Astrocyte (in vitro differentiated cells and primary cell): ENCODE measurements at regions not wholly inside any gene's neighbourhood (a gene's known extent, or its start where the extent isn't known, plus 50 kb on each side); places are given as distances from the start of the nearest gene placed in this dataset.

ENCODE experiments used
- EZH2 ChIP-seq: IDR thresholded peaks from 2 replicates; pipeline ENCODE4 v1.6.1; 2012; ENCODE audit warnings: mild to moderate bottlenecking, low read length, inconsistent platforms; ENCODE audit not compliant: insufficient read depth
- TF ChIP-seq, protein P1 (sequence below): IDR thresholded peaks from 2 replicates; pipeline ENCODE4 v1.5.1; 2011; ENCODE audit warnings: low read depth, mild to moderate bottlenecking, inconsistent platforms, low read length, moderate library complexity; ENCODE audit not compliant: insufficient read depth

DNA sequence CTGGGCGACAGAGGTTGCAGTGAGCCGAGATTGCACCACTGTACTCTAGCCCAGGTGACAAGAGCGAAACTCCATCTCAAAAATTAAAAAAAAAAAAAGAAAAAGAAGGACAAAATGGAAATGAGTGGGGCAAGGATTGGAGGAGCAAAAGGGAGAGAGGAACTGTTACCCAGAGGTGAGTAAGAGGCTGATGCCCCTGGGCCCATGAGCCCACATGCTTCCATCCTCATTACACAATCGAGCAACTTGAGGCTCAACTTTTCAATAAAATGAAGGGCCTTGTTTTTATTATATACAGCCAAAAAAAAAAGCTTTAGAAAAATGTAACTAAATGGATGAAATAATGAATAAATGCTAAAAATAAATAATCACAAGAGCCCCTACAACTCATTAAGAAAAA, 91.7 kb upstream of the YWHAQ start:
- TF ChIP-seq, protein P1, sequence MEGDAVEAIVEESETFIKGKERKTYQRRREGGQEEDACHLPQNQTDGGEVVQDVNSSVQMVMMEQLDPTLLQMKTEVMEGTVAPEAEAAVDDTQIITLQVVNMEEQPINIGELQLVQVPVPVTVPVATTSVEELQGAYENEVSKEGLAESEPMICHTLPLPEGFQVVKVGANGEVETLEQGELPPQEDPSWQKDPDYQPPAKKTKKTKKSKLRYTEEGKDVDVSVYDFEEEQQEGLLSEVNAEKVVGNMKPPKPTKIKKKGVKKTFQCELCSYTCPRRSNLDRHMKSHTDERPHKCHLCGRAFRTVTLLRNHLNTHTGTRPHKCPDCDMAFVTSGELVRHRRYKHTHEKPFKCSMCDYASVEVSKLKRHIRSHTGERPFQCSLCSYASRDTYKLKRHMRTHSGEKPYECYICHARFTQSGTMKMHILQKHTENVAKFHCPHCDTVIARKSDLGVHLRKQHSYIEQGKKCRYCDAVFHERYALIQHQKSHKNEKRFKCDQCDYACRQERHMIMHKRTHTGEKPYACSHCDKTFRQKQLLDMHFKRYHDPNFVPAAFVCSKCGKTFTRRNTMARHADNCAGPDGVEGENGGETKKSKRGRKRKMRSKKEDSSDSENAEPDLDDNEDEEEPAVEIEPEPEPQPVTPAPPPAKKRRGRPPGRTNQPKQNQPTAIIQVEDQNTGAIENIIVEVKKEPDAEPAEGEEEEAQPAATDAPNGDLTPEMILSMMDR, result no peak
- TF ChIP-seq EZH2, result no peak
